ENCODE measurements at regions not wholly inside any gene's neighbourhood (a gene's known extent, or its start where the extent isn't known, plus 50 kb on each side); places are given as distances from the start of the nearest gene placed in this dataset.

GRCh38 chr14:42319996-42320395, 713.3 kb downstream of the LRFN5 start:
- intact Hi-C loops (cut with micrococcal nuclease) = no loop called here
- FAIRE-seq (no peak), DNase-seq (ENCODE audit: low read depth, low spot score) (no peak)
- Histone ChIP-seq H2AFZ (ENCODE audit: low read depth, low read length) (no peak overlapping the region), H3K9me1 (replicated peaks; ENCODE audit: control insufficient read depth, extremely low read depth, insufficient read depth, low read length) (no peaks in the 10 kb centered on the region), H3K36me3 (ENCODE audit: control insufficient read depth in 2 of 2, extremely low read depth in 1 of 2, insufficient read depth in 2 of 2, low read length in 2 of 2) (no peaks in the 10 kb centered on the region), H3K4me2 (ENCODE audit: insufficient read depth, low read length) (no peak overlapping the region), H4K20me1 (replicated peaks; ENCODE audit: control insufficient read depth, extremely low read depth, insufficient read depth, low read length) (no peaks in the 10 kb centered on the region), H3K27me3 (ENCODE audit: control insufficient read depth in 2 of 2, insufficient read depth in 2 of 2, low read length in 2 of 2) (no peaks in the 10 kb centered on the region), H3K27ac (ENCODE audit: insufficient read depth, low read depth, low read length) (no peak overlapping the region), H3K9ac (replicated peaks; ENCODE audit: extremely low read depth, insufficient read depth, low read length) (no peak overlapping the region), H3K9me3 (replicated peaks; ENCODE audit: control insufficient read depth, insufficient read depth, low read length) (peaks cover 5% of the 10 kb centered on the region), H3K79me2 (ENCODE audit: control insufficient read depth, insufficient read depth, low read length) (no peaks in the 10 kb centered on the region), H3K4me1 (ENCODE audit: control insufficient read depth, extremely low read depth, insufficient read depth, low read length) (no peaks in the 10 kb centered on the region), H3K4me3 (replicated peaks in 1 of 3; ENCODE audit: insufficient read depth in 1 of 3, low read depth in 1 of 3, low read length in 3 of 3) (no peak overlapping the region)
- no TSS peak for BruUV-seq (replicated peaks)
- ChIA-PET POLR2A (no interaction called here), CTCF (no interaction called here)
- TF ChIP-seq FOS (IDR thresholded peaks at IDR 0.05; ENCODE audit: borderline replicate concordance, insufficient read depth, low read length) (no peak), MYC (IDR thresholded peaks at IDR 0.05; ENCODE audit: low read depth, low read length) (no peak), POLR2A (IDR thresholded peaks at IDR 0.05; ENCODE audit: low read depth, low read length) (no peak), JUN (IDR thresholded peaks at IDR 0.05; ENCODE audit: borderline replicate concordance, insufficient read depth, insufficient read length, low read depth) (no peak), MAX (IDR thresholded peaks at IDR 0.05; ENCODE audit: insufficient read depth, insufficient read length) (no peak), EZH2 (IDR thresholded peaks at IDR 0.05; ENCODE audit: borderline replicate concordance, low read depth, low read length, severe bottlenecking) (no peak), GATA2 (IDR thresholded peaks at IDR 0.05; ENCODE audit: insufficient read depth, insufficient read length, low read depth, low read length) (no peak), CTCF (IDR thresholded peaks at IDR 0.05; ENCODE audit: extremely low read depth in 1 of 2, insufficient read depth in 1 of 2, low read depth in 1 of 2, low read length in 2 of 2) (no peak), POLR2AphosphoS5 (IDR thresholded peaks at IDR 0.05; ENCODE audit: insufficient read depth, low read depth, low read length) (no peak)
- dilution Hi-C loops (cut with MboI; ENCODE audit: extremely low pct_ligation_motif_present, low sequenced_read_pairs) = no loop called here

All from endothelial cell of umbilical vein (primary cell).